GM20000 (cell line): ENCODE measurements at regions not wholly inside any gene's neighbourhood (a gene's known extent, or its start where the extent isn't known, plus 50 kb on each side); places are given as distances from the start of the nearest gene placed in this dataset.

Experiments used
- DNase-seq: peaks from one replicate; pipeline ENCODE4 v3.0.0; 2012; ENCODE audit warnings: low spot score
- TF ChIP-seq, protein P1 (sequence below): IDR thresholded peaks from 2 replicates; pipeline ENCODE4 v1.5.1; 2012; ENCODE audit warnings: mild to moderate bottlenecking, control low read depth; ENCODE audit errors: extremely low read depth, missing control alignments

GRCh38 chr18:27619906-27620305 lies 434.8 kb upstream of the CHST9 start:
- no peak for DNase-seq
- TF ChIP-seq, protein P1, sequence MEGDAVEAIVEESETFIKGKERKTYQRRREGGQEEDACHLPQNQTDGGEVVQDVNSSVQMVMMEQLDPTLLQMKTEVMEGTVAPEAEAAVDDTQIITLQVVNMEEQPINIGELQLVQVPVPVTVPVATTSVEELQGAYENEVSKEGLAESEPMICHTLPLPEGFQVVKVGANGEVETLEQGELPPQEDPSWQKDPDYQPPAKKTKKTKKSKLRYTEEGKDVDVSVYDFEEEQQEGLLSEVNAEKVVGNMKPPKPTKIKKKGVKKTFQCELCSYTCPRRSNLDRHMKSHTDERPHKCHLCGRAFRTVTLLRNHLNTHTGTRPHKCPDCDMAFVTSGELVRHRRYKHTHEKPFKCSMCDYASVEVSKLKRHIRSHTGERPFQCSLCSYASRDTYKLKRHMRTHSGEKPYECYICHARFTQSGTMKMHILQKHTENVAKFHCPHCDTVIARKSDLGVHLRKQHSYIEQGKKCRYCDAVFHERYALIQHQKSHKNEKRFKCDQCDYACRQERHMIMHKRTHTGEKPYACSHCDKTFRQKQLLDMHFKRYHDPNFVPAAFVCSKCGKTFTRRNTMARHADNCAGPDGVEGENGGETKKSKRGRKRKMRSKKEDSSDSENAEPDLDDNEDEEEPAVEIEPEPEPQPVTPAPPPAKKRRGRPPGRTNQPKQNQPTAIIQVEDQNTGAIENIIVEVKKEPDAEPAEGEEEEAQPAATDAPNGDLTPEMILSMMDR, result no peak

GRCh38 chr18:27619090-27619772 lies 434.1 kb upstream of the CHST9 start:
- TF ChIP-seq, protein P1, result no peak
- DNase-seq, result no peak

GRCh38 chr18:27616324-27616723 lies 431.2 kb upstream of the CHST9 start:
- TF ChIP-seq, protein P1, result no peak
- no peak for DNase-seq

DNA sequence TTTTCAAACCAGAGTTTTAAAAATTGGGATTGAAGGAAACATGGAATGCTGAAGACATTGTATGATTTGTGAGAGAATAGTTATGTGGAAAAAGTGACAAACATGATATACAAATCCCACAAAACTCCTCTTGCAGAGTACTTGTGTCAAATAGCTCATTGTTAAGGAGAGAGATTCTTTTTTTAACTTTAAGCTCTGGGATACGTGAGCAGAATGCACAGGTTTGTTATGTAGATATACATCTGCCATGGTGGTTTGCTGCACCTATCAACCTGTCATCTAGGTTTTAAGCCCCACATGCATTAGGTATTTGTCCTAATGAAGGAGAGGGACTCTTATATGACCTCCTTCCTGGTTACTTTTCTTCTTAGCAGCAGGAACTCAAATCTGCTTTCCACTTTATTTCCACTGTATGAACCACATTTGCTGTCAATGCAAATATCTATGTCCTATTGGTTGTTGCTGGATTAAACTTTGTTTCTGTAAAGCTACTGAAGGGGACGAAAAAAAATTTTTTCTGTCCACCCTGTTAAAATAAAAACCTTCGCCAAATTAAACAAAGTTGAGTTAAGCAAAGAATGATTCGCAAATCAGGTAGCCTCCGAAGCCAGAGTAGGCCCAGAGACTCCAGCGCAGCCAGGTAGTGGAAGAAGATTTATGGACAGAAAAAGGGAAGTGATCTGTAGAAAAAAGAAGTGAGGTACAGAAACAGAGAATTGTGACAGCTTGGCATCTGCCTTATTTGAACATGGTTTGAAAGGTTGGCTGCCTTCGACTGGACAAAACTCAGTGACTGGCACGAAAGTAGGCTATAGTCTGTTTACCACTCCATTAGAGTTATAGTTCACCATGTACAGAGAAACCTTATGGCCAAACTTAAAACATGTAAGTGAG lies 430.1 kb upstream of the CHST9 start:
- no peak for DNase-seq
- TF ChIP-seq, protein P1, result no peak

- TF ChIP-seq, protein P1, result no peak
- no peak for DNase-seq
Measured at GRCh38 chr18:27609221-27609620, 424.1 kb upstream of the CHST9 start.

GRCh38 chr18:27608742-27609141 lies 423.6 kb upstream of the CHST9 start:
- TF ChIP-seq, protein P1, result peak; percentile 46
- DNase-seq, result peak; percentile 4

DNA sequence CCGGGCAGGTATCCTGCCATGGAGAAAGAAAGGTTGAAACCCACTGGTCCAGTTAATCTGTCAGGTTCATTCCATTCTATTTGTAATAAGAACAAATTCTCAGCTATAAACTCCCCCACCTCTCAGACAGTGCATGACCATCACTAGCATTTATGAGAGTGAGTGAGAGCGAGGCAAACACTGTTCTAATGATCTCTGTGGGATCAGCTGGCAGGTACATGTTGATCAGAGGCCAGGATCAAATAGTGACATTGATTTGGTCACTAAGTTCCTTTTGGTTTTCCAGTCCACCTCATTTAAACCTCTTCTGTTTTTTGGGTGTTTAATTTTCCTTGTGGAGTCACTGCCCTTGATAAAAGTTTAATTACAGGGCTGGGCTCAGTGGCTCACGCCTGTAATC lies 423.1 kb upstream of the CHST9 start:
- DNase-seq, result no peak
- TF ChIP-seq, protein P1, result no peak
